ENCODE measurements at regions not wholly inside any gene's neighbourhood (a gene's known extent, or its start where the extent isn't known, plus 50 kb on each side); places are given as distances from the start of the nearest gene placed in this dataset. TPM values are rescaled to one million over a fixed set of nuclear protein-coding genes. Genes with fewer than 3 reads are reported as not detected.

GRCh38 chr3:105315815-105316214 lies 50.9 kb upstream of the ALCAM start:
- Histone ChIP-seq H3K36me3 (ENCODE audit: low read depth) (no peaks in the 10 kb centered on the region), H3K4me3 (no peak overlapping the region), H3K9me3 (no peaks in the 10 kb centered on the region), H3K4me1 (ENCODE audit: low read depth) (no peaks in the 10 kb centered on the region)
- ATAC-seq (no peak), DNase-seq (no peak)
- intact Hi-C loops (cut with DNase I, micrococcal nuclease), result no loop called here
- TF ChIP-seq CTCF (IDR thresholded peaks at IDR 0.05), result no peak

GRCh38 chr3:105316331-105316730 lies 50.4 kb upstream of the ALCAM start:
- DNase-seq, result no peak
- no peaks in the 10 kb centered on the region for H3K4me1 ChIP-seq (ENCODE audit: low read depth)
- no peak for TF ChIP-seq CTCF (IDR thresholded peaks at IDR 0.05)
- no peaks in the 10 kb centered on the region for H3K9me3 ChIP-seq
- H3K36me3 ChIP-seq (ENCODE audit: low read depth), result no peaks in the 10 kb centered on the region
- H3K4me3 ChIP-seq, result no peak overlapping the region
- intact Hi-C loops (cut with DNase I, micrococcal nuclease), result no loop called here
- no peak for ATAC-seq

Small RNA genes in the stretch of these regions (microRNA-seq; reads per million reads assigned to microRNA genes)
- not detected for gene MIR548AB
